Central memory CD4-positive, alpha-beta T cell (primary cell): ENCODE measurements at regions not wholly inside any gene's neighbourhood (a gene's known extent, or its start where the extent isn't known, plus 50 kb on each side); places are given as distances from the start of the nearest gene placed in this dataset.
"Not testable (repeated sequence)": the region's sequence is repeated elsewhere in the genome, so short reads cannot be mapped to it uniquely, and the experiment has no call there.

Experiments used
- DNase-seq: peaks from one replicate; pipeline ENCODE4 v3.0.0; 2022

DNA sequence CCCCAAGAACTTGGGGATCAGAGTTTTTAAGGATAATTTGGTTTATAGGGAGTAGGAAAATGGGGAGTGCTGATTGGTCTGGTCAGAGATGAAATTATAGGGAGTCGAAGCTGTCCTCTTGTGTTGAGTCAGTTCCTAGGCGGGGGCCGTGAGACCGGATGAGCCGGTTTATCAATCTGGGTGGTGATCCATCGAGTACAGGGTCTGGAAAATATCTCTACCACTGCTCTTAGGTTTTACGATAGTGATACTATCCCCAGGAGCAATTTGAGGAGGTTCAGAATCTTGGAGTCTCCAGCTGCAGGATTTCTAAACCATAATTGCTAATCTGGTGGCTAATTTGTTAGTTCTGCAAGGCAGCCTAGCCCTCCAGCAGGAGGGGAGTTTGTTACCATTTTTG, 403.4 kb downstream of the CDH11 start:
- DNase-seq: no peak

DNA sequence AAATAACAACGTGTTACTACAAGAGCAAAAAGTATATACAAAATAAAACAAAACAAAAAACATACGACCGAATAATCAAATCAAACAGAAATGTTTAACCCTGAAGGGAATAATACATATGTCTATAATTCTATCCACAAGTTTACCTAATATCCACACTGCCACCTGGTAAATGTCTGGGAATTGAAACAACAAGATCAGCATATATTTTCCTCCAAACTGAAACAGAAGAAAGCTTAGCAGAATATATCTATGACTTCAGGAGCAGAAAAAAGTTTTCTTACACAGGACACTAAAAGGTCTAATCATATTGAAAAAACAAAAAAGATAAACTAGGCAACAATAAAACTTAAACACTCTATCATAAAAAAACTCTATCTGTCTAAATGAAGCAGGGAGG, 404.0 kb downstream of the CDH11 start:
- DNase-seq: no peak

DNA sequence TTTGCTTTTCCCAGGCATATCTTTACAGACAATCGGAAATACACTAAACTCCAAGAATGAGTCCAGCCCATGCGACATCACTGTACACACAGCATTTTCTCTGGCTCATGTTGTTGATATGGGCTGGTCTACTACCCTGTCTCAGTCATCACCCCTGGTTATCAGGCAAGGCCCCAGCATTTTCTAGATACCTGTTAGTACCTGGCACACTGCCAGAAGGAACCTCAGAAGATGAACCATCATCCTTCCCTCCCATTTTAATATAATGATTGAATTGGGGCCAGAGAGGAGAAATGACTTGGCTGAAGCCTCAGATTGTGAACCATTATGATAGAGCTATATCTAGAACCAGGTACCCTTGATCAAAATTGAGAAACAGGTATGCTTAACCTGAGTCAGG, 406.2 kb downstream of the CDH11 start:
- no peak for DNase-seq

DNA sequence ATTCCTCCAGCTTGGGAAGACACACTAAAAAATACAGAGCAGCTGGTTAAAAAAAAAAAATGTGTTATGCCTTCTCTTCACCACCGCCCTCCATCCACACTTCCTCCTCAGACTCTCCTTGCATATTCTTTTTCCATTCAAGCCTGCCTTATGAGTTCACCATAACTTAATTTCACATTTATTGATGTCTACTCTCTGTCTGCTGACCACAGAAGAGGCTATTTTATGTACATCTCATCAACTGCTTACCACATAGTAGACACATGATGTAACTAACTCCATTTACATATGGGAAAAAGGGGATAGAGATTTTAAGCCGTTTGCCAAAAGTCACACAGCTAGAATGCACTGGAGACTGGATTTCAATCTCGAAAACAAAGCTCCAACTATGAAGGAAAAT, 409.8 kb downstream of the CDH11 start:
- no peak for DNase-seq

DNA sequence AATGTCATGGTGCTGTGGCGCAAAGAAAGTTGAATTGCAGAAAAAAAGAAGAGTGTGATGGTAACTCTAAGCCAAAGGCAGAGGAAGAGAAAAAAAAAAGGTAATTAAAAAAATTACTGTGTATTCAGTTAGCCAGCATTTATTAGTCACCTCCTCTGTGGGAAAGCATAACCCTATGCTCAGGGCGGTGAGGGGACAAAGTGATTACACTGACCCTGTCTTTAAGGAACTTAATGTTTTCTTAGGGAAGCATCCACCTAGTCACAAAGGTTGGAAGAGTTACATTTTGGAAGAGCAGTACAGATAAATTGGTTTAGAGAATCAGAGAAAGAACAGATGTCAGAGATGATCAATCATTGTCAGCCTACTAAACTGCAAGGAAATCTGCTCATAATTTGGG, 410.3 kb downstream of the CDH11 start:
- no peak for DNase-seq

DNA sequence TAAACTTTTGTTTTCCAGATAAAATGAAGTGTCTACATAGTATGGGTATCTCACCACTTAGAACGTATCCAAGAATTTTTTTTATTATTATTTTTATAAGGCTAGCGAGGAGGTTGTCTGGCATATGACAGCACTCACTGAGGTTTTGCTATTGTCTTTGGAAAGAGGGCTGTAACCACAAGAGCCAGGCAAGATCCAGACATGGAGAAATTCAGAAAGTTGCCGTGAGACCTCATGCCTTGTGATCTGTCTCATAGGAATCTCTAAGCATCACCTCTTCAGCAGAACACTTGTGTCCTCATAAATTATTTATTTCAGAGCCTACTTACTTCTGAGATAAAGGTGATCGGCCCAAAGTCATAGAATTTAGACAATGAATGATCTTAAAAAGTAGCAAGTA, 410.8 kb downstream of the CDH11 start:
- DNase-seq: no peak

DNA sequence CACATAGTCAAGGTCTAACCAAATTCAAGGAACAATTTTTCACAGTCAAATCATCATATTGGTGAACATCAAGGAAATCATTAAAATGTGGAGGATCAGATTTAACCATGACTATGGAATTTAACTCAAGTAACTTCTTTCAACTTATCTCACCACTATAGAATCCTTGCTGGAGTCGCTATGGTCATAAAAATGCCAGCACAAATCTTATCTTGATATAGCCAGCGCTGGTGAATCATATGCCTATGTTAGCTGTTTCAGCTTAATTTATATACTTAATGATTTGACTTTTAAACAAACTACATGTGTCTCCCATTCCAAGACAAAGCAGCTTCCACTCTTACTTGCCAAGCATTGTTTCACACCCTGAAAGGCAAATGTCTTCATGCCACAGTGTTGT, 416.4 kb downstream of the CDH11 start:
- no peak for DNase-seq

DNA sequence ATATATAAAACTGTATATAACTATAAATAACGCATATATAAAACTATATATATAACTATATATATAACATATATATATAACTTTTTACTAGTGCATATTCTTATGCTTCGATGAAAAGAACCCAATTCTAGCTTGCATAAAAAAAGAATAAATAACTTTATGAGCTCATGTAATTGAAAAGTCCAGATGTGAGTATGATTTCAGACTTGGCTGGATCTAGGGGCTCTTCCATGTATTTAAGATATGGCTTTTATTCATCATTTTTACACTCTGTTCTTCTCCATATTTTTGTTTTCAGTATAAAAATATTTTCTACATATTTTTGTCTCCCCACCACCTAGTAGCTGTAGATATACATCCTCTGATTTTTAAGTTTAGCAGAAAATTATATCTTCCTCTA, 417.5 kb downstream of the CDH11 start:
- no peak for DNase-seq

DNA sequence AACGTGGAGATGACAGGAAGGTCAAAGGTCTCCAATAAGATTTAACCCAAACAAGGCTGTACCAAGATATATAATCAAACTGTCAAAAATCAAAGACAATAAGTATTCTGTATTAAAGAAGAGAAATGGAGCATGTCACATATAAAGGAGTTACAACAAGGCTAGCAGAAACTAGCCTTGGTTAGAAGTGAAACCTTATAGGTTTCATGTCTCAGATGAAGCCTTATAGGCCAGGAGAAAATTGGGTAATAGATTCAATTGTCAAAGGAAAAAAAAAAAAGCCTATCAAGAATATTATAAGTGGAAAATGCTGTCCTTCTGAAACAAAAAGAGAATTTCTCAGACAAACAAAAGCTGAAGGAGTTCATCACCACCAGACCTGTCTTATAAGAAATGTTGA, 419.4 kb downstream of the CDH11 start:
- no peak for DNase-seq

DNA sequence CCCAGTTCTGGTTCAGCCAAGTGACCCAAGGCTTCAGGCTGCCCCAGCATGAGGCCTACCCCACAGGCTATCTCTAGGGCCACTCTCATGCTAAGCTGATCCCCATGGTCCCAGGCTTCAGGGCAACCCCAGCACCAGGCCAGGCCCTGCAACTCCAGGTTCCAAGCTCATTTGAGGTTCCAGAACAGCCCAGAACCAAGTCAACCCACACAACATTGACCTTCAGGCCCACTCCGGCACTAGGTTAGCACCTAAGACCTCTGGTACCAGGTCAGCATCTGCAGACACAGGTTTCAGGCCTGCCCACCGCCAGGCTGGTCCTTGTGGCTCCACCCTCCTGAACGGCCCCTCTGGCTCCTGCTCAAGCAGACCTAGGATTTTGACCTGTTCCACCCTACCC, 421.2 kb downstream of the CDH11 start:
- no peak for DNase-seq

DNA sequence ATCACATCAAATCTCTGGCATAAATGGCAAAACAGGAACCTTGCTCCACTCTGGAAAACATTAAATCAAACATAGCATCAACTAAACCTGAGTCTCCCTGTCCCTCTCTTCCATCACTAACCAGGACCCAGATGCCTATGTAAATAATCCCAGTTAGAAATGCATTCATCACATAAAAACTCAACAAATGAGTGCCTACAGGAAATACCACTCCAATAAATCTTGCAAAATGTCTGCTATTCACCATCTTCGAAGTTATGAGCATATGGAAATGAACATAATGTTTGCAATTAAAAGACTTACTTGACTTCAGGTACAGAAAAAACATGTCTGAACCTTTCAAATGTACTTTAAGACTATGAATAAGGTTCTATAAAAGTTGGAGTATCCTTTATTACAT, 425.0 kb downstream of the CDH11 start:
- no peak for DNase-seq

DNA sequence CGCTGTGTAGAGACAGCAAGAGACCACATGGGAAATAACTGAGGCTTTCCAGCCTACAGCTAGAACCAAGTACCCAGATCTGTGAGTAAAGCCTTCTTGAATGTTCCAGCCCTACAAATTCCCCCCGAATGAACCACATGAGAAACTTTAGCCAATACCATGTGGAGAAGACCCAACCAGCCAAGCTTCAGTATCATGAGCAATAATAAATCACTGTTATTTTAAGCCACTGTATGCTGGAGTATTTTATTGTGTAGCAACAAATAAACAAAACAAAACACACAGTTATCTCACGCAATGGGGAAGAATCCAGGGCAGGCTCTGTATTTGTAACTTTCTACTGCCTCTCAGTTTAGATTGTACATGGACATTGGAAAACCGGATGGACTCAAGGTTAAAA, 426.2 kb downstream of the CDH11 start:
- no peak for DNase-seq

DNA sequence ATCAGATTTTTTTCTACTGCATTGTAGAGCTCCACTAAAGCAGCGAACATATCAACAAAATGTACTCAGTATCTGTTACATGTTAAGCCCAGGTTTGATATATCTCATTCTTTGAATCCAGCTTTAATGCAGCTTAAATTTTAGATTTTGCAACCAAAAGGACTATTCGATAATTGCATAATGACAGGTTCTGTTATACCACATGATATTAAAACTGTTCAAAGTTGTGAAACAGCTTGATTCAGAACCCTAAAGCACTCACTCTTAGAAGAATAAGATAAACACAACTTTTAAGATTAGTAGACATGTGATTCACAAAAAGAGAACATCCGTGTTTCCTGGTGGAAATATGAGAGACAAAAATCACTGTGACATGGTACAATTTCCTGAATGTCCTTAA, 427.9 kb downstream of the CDH11 start:
- DNase-seq: no peak

DNA sequence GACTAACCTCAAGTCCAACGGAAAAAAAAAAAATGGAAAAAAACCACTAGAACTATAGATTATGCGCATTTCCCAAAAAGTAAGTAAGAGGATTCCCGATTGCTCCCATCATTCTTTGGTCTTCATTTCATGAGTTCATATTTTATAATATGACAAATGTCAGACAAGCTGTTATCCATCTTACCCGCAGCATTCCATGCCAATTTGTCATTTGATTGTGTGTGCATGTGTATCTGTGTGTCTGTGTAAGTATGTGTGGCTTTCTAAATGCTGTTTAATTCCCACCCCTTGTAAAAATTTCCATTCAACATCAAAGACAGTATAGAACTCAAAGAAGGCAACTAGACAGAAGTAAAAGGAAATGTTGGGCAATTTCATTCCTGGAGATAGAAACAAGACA, 434.1 kb downstream of the CDH11 start:
- no peak for DNase-seq

DNA sequence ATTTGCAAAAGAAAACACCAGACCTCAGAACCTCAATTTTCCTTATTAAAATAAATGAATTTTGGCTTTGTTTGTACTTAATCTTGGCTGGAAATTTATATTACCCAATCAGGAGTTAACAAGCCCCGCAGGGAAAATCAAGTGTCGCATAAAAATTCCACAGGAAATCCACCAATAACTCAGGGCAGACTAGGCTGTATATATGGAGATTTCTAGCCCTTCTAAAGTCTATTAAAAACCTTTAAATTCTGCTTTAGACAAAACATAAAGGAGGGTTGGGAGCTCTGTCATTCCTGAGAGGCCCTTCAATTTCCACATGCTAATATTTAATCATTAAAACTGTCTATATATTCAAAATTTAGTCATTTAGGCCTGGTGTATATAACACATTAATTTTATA, 434.7 kb downstream of the CDH11 start:
- no peak for DNase-seq

DNA sequence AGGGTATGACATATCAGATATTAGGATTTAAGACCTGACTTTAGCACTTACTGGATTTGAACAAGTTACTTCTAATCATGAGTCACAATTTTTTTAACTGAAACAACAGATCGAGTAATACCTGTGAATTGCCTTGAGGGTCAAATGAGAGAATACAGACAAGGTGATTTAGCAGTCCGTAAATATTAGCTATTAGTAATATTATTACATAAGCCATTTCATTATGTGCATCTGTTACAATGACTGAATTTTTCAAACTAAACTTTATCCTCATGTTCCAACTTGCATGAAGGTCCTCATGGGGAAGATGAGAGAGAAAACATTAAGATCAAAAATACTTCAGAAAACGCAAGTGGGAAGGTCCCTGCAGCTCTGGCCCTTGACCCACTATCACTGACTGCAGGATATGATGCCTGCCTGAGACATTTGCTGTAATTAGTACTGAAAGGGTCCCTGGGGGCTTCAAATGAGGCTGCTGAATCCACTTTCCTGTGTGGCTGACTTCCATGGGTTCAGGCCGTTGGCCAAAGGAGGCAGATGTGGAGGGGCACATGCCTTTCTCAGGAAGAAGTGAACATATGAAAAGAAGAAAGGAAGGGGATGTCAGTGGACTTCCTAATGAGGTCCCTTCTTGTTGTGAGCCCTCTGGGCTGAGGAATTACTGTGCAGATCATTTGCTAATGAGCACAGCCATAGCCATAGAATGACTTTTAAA, 441.7 kb downstream of the CDH11 start:
- DNase-seq: no peak

DNA sequence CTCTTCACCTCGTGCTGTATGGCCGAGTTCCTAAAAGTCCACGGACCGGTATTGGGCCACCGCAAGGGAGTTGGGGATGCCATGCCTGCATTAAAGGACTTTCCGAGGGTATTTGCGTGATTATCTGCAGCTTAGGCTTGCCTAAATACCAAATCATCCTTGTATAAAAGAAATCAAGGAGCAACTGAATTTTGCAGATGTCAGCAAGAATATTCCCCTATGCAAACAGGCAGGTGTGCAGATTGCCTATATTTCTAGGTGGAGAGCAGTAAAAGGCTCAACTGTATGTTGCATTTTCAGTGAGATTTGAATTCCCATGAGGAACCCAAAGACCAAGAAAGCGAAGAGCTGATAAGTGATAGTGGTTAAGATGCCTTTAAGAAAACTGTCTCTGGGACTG, 452.3 kb downstream of the CDH11 start:
- no peak for DNase-seq

DNA sequence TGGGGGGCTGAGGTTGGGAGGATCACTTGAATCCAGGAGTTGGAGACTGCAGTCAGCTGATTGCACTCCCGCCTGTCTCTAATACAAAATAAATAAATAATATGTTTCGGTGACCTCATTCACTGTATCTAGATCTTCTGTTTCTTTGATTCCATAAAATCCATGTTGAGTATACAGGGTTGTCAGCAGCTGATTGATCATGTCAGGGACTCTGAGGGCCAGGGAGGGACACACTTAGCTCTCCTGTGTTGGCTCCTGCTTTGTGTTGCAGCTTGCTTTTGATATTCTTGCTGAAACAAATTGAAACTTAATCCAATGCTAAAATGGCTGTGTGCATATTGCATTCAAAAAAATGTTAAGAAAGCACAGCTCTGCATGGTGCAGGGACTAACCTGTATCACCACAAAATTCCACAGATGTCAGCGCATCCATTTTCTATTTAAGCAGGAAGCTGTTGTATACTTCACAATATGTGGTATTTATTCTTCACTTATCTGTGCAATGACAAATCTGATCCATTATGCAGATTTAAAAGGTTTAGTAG, 454.5 kb downstream of the CDH11 start:
- no peak for DNase-seq

DNA sequence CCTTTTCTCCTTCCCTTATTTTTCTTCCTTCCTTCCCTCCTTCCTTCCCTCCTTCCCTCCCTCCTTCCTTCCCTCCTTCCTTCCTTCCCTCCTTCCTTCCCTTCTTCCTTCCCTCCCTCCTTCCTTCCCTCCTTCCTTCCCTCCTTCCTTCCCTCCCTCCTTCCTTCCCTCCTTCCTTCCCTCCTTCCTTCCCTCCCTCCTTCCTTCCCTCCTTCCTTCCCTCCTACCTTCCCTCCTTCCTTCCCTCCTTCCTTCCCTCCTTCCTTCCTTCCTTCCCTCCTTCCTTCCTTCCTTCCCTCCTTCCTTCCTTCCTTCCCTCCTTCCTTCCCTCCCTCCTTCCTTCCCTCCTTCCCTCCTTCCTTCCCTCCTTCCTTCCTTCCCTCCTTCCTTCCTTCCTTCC, 459.6 kb downstream of the CDH11 start:
- DNase-seq: not testable (repeated sequence)

DNA sequence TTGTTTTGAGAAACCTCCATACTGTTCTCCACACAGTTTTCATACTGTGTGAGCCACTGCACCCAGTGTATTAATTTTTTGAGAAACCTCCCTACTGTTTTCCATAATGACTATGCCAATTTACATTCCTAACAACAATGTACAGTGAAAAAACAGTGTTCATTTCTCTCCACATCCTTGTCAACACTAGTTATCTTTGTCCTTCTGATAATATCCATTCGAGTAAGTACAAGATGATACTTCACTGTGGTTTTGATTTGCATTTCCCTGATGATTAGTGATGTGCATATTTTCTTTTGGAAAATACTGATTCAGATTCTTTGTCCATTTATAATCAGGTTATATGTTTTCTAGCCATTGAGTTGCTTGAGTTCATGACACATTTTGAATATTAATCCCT, 462.0 kb downstream of the CDH11 start:
- no peak for DNase-seq

DNA sequence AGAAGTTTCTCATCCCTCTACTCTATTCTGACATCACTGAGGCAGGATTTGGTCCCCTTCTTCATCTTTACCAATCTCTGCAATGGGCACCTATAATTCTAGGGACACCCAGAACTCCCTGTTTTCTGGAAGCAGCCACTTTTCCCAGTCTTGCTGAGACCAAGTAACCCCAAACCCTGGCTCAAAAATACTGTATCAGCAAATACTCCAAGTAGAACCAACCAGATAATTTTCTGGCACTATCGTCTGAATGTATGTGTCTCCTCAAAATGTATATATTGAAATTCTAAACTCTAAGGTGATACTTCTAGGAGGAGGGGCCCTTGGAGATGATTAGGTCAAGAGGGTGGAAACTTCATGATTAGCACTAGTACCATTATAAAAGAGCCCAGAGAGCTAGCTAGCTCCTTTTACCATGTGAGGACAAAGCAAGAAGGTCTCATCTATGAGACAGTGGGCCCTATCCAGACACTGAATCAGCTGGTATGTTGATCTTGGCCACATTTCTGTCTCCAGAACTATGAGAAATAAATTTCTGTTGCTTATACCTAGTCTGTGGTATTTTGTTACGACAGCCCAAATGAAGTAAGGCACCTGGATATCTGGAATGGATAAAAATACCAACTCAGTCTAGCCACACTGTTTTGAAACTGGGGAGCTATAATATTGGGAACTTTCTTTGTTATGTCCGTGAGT, 464.4 kb downstream of the CDH11 start:
- DNase-seq: no peak

DNA sequence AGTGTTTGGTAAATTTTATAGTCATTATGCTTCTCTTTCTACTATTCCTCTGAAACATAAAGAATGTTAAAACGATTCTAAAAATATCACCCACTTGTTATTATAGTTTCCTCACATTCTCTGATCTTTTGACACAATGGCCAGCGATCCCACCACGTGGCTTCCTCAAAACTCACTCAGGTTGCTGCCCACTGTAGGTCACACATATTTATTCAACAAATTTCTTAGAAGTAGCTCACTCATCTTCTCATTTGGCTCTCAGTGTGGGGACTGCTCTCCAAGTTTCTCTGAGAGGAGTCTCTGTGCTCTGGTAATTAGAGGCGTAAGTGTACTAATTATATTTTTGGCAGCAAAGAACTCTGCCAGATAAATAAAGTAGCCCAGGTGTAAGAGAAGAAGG, 465.4 kb downstream of the CDH11 start:
- DNase-seq: no peak

DNA sequence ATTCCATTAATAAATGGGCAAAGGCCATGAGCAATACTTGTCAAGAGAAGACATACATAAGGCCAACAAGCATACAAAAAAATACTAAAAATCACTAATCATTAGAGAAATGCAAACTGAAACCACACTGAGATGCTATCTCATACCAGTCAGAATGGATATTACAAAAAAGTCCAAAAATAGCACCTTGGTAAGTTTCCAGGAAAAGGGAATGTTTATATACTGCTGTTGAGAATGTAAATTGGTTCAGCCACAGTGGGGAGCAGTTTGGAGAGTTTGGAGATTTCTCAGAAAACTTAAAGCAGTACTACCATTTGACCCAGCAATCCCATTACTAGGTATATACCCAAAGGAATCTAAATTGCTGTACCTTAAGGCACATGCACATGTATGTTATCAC, 467.7 kb downstream of the CDH11 start:
- DNase-seq: no peak

DNA sequence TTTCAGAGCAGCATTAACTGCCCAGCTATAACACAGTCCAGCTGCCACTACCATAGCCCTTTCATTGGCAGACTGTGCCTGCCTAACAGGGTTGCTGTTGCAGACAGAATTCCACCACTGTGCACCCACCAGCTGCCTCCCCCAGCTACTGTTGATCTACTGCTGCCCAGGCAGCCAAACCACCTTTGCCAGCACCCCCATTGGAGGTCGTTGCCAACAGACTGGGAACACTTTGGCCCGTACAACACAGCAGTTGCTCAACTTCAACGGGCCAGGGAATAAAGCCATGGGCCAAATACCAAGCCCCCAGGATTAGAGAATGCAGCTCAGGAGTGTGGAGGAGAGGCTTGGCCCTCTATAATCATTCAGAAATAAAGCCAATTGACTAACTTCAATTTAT, 473.6 kb downstream of the CDH11 start:
- no peak for DNase-seq

DNA sequence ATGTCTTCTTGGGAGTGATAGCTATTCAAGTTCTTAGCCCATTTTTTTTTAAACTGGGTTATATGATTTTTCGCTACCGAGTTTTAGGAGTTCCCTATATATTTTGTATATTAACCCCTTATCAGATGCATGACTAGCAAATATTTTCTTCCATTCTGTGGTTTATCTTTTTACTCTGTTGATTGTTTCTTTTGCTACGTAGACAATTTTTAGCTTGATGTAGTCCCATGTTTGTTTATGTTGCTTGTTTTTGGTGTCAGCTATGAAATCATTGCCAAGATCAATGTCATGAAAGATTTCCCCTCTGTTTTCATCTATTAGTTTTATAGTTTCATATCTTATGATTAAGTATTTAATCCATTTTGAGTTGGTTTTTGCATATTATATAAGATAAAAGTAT, 480.5 kb downstream of the CDH11 start:
- no peak for DNase-seq
